KBM-7 (cell line): ENCODE measurements at regions not wholly inside any gene's neighbourhood (a gene's known extent, or its start where the extent isn't known, plus 50 kb on each side); places are given as distances from the start of the nearest gene placed in this dataset.
"Not testable (repeated sequence)": the region's sequence is repeated elsewhere in the genome, so short reads cannot be mapped to it uniquely, and the experiment has no call there.

Experiments
- DNase-seq: peaks from one replicate; pipeline ENCODE4 v3.0.0-alpha.2; 2015
- in situ Hi-C: fragments of 300-500 bp; cut with MboI; formaldehyde crosslinking; loops from 2 replicates; pipeline ENCODE4 v1.14.3; 2020; ENCODE audit warnings: low sequenced_read_pairs, low pct_unique_long_range_greater_than_20kb, mixed read lengths

DNA sequence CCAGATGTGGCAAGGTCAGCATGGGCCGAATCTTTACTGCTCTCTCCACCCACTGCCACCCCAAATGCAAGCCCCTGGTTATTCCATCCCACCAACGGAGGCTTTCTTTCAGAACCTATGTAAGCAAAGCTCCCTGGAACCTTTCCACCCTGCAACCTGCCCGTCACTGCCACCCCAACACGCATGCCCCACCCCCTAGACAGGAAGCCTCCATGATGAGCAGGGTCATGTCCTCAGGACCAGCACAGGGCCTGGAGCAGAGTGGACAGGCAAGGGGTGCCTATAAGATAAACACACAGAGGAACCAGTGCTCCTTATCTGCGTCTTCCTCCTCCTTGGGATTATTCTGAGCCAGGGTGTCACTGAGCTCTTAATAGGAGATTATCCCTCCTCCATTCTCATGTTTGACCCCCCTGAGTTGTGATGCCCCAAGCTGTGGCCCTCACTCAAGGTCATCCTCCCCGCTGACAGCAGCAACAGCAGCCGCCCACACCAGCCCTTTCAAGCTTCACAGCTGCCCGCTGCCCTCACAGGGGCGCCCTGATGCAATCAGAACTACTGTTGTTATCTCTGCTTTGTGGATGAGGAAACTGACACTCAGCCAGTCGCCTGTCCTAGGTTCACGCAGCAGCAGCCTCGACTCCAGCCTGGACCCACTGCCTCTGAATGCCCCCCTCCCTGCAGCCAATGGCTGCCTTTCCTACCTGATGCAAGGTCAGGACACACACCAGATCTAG is 647.3 kb downstream of the TBC1D22A start:
- in situ Hi-C loops, result no loop called here
- DNase-seq, result no peak

DNA sequence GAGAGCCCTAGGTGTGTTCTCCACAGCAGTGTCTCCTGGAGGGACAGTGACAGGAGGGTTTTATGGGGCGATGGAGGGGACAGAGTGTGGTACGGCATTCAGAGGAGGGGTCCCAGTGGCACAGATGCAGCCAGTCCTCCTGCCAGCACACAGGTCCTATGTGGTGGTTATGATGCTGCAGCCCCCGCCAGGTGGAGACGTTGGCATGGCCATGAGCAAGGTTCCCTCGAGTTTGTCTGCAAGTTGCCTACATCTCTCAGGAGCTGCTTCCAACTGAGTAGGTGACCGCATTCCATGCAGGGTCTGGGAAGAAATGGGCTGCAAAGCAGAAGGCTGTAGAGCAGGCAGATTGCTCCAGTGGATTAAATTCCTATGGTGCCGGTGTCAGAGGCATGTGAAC is 646.0 kb downstream of the TBC1D22A start:
- DNase-seq, result no peak

DNA sequence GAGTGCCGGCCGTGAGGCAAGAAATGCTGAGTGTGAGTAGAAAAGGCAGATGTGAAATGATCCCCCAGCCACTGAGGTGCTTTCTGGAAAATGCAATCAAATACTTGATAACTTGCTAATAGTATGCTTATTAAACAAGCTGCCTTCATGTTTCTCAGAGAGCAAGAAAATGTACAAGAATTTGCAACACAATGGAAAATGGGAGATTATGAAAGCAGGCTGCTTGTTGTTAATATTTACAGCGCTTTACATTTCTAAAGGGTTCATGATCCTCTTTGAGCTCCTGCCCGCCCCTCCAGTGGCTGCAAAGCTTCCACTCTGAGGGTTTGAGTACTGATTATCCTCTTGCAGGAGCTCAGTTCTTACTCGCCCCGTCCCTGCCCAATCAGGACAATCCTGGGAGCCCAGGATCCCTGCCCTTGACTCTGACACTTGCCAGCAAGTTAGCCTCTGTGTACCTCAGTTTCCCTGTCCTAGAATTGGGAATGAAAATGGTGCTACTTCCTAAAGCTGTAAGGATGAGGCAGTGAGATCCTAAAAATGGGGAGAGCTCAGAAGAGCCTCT is 645.1 kb downstream of the TBC1D22A start:
- in situ Hi-C loops, result no loop called here
- no peak for DNase-seq

More for the DNA sequence above, 646.0 kb downstream of the TBC1D22A start:
- in situ Hi-C loops, result no loop called here

DNA sequence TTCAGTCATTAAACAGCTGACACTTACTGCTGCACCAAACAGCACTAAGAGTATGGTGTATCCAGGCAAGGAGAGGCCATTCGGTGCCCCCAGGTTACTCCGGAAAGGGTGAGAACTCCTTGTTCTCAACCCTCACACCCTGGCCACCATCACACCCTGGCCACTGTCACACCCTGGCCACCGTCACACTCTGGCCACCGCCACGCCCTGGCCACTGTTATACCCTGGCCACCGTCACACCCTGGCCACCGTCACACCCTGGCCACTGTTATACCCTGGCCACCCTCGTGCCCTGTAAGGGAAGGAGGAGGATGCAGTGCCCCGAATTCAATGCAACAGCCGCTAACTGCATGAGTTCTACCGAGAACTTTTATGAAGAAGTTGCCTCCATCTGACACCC is 644.4 kb downstream of the TBC1D22A start:
- in situ Hi-C loops, result no loop called here
- DNase-seq, result no peak

DNA sequence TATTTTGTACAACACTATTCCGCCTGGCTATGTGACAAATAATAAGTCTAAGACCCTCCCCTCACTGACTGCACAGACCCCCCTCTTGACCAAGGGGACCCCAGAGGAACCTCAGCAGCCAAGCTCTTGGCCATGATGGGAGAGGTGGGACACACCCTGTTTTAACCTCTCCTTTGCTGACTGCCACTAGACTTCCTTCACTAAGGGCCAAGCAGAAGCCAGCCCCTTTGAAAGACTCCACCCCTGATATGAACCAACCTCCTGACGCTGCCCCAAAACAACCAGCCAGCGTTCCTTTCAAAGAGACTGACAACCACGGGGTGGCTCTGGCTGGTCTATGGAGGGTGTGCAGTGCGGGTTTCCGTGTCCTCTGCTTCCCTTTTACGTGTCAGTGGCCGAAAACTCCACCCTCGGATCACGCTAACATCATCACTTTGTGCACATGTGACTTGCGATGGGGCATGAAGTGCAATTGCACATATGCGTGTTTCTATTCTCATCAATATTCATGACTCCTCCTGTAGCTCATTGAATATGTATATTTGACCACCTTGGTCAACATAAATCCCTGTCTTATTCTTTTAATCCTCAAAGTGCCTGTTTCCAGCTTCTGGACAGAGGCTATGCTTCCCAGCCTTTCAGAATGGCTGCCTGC is 643.9 kb downstream of the TBC1D22A start:
- in situ Hi-C loops, result no loop called here

DNA sequence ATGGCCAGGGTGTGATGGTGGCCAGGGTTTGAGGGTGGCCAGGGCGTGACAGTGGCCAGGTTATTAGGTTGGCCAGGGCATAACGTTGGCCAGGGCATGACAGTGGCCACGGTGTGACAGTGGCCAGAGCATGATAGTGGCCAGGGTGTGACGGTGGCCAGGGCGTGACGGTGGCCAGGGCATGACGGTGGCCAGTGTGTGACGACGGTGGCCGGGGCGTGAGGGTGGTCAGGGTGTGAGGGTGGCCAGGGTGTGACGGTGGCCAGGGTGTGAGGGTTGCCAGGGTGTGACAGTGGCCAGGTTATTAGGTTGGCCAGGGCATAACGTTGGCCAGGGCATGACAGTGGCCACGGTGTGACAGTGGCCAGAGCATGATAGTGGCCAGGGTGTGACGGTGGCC is 642.8 kb downstream of the TBC1D22A start:
- DNase-seq, in situ Hi-C loops: not testable (repeated sequence)

More for the DNA sequence above, 643.9 kb downstream of the TBC1D22A start:
- no peak for DNase-seq

DNA sequence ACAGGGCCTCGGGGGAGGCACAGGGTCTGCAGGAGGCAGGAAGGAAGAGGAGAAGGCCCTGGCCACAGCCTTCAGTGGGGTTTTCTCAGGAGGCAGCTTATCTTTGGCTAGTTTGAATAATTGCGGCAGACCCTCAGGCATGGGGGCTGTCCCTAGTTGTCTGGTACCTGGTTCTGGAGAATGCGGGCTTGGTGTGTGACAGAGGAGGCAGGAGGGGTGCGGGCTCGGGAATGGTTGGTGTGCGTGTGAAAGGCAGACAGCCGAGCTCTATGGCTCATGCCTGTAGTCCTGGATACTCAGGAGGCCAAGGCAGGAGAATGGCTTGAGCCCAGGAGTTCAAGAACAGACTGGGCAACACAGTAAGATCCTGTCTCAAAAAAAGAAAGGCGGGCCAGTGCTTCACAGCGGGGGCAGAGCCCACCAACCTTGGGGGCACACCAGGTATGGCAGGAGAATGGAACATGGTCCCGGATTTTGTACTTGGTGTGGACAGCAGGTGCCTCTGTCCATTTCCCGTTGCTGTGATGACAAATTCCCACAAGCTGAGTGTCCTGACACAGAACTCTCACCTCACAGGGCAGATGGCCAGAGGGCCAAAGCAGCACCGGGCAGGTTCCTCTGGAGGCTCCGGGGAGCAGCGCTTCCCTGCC is 640.6 kb downstream of the TBC1D22A start:
- in situ Hi-C loops, result no loop called here
- DNase-seq, result no peak

DNA sequence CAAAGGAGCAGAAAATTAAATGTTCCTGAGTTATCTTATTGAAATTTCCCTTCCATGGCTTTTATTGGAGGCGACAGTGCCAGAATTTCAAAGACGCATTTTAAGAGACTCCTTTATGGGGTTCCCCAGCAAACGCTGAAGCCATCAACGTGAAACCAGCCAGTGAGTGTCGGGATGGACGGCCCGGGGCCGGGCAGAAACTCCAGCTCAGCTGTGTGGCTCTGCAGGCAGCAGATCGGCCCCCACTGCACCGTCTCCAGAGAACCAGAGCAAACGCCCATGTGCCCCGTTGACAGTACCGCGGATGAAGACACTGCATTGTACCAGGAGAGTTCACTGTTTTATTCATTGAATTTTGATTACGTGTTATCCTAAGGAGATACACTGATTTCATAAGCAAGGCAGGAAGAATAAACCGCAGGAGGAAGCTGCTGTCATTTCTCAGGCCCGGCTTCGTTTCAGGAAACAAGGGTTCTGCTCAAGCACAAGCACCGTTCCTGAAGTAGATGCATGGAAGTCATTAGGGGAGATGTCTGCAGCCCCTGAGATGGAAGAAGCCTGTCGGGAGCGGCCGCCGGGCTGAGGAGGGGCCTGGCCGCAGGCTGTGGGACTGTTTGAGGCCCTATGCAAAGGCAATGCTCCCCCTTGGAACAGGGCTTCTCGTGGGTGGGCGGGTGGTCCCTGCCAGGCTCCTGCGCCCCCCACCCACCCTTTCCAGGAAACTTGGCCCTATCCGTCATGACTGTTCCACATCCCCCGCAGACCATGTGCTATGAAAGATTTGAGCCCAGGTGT is 639.7 kb downstream of the TBC1D22A start:
- no peak for DNase-seq
- in situ Hi-C loops, result no loop called here

DNA sequence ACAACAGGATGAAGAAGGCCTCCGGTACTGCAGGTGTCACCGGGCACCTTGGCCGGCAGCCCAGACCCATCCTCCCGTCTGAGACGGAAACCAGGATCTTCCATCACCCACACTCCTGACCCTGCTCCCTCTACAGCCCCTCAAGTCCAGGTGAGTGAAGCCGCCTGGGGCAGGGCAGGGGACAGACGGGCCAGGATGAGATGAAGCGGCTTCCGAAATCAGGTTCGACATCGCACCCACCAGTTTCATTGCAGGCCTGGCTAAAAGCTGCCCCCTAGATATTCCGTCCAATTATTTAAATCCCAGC is 639.1 kb downstream of the TBC1D22A start:
- in situ Hi-C loops, result no loop called here
- no peak for DNase-seq

DNA sequence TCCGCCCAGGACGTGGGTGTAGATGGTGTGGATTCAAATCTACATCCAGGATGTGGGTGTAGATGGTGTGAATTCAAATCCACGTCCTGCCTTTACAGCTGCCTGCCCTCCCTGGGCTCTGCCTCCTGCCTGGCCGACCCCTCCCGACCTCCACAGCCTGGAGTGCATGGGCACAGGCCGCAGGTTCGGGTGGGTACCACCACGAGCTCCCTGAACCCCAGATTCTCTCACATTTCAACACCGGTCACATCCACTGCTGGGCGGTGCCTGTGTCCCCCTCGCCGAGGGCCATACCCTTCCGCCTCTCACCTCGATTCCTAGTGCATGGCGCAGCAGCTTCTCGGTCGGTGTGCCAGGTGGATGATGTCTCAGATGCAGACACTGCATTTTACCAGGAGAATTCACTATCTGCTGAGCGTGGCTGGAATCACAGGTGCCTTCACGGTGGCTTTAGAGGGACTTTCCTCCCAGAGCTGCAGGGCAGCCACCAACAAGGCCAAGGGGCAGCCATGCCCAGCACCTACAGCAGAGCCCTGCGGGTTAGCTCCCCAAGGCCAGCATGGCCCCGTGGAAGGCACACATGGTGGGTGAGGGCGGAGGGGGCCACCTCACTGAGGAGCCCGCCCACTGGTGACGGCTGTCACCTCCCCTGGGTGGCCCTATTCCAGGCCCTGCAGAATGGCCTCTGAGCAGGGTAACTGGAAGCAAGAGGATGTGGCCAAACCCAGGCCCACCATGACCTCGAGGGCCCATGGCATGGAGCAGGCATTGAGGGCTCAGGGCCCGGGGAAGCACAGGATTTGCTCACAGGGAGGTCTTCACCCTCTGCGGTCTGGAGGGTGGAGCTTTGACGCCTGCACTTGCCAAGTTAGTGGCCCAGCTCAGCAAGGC is 638.5 kb downstream of the TBC1D22A start:
- in situ Hi-C loops, result no loop called here
- DNase-seq, result no peak

DNA sequence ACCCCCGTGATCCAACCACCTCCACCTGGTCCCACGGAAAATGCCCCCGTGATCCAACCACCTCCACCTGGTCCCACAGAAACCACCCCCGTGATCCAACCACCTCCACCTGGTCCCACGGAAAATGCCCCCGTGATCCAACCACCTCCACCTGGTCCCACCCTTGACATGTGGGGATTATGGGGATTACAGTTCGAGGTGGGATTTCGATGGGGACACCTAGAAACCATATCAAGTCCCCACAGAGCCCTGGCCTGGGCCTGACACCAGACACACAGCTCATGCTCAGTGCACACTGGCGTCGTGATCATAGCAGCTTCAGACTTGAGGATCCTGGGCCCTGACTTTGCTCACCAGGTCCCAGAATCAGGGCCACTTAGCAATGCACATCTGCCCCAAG is 637.7 kb downstream of the TBC1D22A start:
- DNase-seq, in situ Hi-C loops: not testable (repeated sequence)

DNA sequence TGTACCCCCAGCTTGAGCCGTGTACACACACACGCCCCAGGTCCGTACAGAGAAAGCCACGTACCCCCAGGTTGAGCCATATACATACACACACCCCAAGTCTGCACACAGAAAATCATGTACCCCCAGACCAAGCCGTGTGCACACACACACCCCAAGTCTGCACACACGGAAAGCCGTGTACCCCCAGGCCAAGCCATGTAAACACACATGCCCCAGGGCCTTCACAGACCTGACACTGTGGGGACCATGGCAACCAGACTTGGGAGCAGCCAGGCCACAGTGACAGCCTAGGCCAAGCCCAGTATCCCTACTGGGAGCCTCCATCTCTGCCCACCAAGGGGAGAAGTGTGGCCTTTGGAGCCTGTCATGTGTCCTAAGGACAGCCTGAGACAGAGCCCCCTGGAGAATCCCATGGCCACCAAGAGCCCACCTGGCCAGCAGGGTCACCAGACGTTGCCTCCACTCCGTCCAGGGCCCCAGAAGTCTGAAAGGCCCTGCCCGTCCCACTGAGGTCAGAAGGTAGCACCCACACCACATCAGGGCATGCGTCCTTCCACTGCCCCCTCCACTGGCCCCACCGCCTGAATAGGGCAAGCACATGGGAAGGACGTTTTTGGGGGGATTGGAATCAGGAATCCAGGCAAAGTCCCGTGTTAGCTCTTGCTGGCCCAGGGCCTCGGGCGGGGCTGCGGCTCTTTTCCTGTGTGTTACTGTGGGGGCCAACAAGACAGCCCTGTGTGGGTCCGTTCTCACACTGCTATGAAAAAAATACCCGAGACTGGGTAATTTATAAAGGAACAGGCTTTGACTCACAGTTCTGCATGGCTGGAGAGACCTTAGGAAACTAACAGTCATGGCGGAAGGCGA is 636.7 kb downstream of the TBC1D22A start:
- in situ Hi-C loops, result no loop called here

DNA sequence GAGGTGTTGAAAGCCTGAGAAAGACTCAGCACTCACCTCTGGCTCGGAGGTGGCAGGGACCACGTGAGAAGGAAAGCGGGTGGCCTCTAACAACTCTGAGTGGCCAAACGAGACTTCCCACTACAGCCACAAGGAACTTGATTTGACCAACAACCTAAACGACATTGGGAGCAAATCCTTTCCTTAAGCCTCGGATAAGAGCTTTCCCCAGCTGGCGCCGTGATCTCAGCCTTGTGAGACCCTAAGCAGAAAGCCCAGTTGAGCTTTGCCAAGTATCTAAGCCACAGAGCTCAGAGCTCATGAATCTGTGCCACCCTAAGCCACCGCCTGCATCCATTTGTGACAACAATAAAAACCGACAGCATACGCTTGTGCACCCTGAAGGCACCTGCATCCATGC is 636.0 kb downstream of the TBC1D22A start:
- DNase-seq, result no peak
- in situ Hi-C loops, result no loop called here

More for the DNA sequence above, 636.7 kb downstream of the TBC1D22A start:
- DNase-seq, result no peak

DNA sequence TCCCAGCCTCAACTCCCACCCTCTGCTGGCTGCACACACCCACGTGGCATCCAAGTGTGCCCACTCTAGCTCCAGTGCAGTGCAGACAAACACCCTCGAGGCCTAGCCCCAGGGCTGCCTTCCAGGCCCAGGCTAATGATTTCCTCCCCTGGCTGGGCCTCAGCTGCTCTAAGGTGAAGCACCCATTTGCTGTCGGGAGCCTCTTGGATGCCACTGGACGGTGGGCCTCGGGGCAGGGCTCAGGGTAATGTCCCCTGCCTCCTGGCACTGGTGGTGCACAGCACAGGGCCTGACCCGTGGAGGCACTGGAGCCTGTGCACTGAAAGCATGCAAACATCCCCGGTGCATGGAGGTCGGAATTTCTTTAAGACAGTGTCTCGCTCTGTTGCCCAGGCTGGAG is 635.2 kb downstream of the TBC1D22A start:
- in situ Hi-C loops, result no loop called here
- DNase-seq, result no peak

DNA sequence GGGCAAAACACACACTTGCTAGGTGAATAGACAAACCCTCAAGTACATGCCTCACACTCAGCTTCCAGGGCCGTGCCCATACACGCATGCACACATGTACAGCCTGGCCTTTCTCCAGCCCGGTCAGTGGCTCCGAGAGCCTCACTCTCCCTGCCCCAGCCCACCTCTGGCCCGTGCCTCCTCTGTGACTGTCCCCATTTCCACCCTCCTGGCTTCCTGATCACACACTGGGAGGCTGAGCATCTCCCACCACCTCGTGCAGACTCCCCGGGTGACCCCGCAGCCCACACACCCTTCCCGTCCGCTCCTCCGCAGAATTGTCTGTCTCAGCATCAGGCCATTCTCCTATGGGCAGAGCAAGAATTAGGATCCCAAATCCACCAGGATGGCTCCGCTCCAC is 634.1 kb downstream of the TBC1D22A start:
- in situ Hi-C loops, result no loop called here
- DNase-seq, result no peak

DNA sequence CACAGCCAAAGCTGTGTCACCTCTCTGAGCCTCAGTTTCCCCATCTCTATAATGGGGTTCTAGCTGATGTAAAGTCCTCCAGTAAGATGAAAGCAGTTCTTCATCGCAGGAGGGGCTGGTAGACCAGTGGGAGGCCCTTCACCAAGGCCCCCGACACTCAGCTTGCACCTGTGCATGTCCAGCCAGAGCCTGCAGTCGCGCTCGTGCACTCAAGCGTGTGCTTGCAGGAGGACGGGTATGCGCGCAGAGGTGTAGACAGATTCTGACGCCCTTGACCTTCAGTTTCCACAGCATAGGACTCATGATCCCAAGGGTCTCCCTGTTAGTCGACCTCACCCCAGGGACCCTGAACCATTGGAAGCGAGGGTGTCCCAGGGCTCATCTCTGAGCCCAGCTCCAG is 633.7 kb downstream of the TBC1D22A start:
- DNase-seq, result no peak
- in situ Hi-C loops, result no loop called here

DNA sequence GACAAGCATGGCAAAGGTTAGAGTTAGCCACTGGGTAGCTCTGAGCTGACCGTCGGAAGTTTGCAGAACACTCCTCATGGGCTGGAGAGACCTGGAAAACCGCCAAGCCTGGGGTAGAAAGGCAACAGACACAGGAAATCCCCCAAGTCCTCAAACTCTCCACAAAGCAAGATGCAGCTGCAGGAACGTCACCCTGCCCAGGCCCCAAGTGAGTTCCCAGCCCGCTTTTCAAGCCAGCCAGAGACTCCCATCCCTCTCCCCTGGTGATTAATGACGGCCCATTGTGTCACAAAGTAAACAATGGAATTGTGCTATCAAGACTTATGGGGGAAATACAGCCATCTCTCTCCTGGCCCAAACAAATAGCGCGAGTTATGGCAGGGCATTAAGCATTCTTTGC is 633.0 kb downstream of the TBC1D22A start:
- in situ Hi-C loops, result no loop called here
- no peak for DNase-seq
